Endothelial cell of umbilical vein (primary cell): ENCODE measurements at regions not wholly inside any gene's neighbourhood (a gene's known extent, or its start where the extent isn't known, plus 50 kb on each side); places are given as distances from the start of the nearest gene placed in this dataset.

Experiments used
- EZH2 ChIP-seq: IDR thresholded peaks from 2 replicates; pipeline ENCODE4 v1.6.1; 2012; ENCODE audit warnings: borderline replicate concordance, low read depth, mild to moderate bottlenecking, moderate library complexity, low read length, inconsistent platforms; ENCODE audit not compliant: severe bottlenecking
- MYC ChIP-seq: IDR thresholded peaks from one replicate; pipeline ENCODE4 v1.6.1; 2011; ENCODE audit warnings: mild to moderate bottlenecking, low read depth, low read length
- POLR2A ChIP-seq: IDR thresholded peaks from 2 replicates; pipeline ENCODE4 v1.6.1; 2012; ENCODE audit warnings: low read depth, mild to moderate bottlenecking, control low read depth, low read length
- POLR2AphosphoS5 ChIP-seq: IDR thresholded peaks from 2 replicates; pipeline ENCODE4 v1.6.1; 2012; ENCODE audit warnings: low read depth, mild to moderate bottlenecking, control low read depth, low read length, moderate library complexity; ENCODE audit not compliant: insufficient read depth
- TF ChIP-seq, protein P1 (sequence below), 2 donors: IDR thresholded peaks; 1 replicate in 1 of 2; 2 replicates in 1 of 2; pipeline ENCODE4 v1.5.1; 2011; ENCODE audit warnings: low read length in 2 of 2, mild to moderate bottlenecking in 2 of 2, moderate library complexity in 2 of 2, control low read depth in 1 of 2, inconsistent platforms in 1 of 2, low read depth in 1 of 2; ENCODE audit not compliant: insufficient read depth in 1 of 2; ENCODE audit errors: extremely low read depth in 1 of 2

DNA sequence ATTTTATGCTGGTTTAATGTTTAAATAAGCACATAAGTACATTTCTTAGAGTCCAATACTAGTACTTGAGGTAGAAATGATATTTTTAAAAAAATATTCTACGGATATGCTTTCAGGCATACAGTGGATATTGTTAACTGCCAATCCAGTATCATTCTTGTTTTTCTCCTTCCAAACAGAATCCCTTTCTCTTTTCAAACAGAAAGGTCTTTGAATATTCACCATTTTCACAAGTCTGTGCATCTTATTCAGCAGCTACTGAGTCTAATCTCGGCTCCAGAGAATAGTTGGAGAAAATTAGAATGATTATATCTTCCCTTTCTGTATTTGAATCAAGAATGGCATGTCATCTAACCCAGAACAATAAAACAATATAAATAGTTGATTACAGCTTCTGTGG, 174.5 kb downstream of the GOLGA6L6 start:
- no peak for TF ChIP-seq POLR2A
- TF ChIP-seq, protein P1, sequence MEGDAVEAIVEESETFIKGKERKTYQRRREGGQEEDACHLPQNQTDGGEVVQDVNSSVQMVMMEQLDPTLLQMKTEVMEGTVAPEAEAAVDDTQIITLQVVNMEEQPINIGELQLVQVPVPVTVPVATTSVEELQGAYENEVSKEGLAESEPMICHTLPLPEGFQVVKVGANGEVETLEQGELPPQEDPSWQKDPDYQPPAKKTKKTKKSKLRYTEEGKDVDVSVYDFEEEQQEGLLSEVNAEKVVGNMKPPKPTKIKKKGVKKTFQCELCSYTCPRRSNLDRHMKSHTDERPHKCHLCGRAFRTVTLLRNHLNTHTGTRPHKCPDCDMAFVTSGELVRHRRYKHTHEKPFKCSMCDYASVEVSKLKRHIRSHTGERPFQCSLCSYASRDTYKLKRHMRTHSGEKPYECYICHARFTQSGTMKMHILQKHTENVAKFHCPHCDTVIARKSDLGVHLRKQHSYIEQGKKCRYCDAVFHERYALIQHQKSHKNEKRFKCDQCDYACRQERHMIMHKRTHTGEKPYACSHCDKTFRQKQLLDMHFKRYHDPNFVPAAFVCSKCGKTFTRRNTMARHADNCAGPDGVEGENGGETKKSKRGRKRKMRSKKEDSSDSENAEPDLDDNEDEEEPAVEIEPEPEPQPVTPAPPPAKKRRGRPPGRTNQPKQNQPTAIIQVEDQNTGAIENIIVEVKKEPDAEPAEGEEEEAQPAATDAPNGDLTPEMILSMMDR (IDR thresholded peaks at IDR 0.05; ENCODE audit: extremely low read depth in 1 of 2, insufficient read depth in 1 of 2, low read depth in 1 of 2, low read length in 2 of 2) = no peak
- no peak for TF ChIP-seq EZH2
- TF ChIP-seq POLR2AphosphoS5 = no peak
- TF ChIP-seq MYC = no peak
